DOHH2 (cell line): ENCODE measurements at regions not wholly inside any gene's neighbourhood (a gene's known extent, or its start where the extent isn't known, plus 50 kb on each side); places are given as distances from the start of the nearest gene placed in this dataset.
"Not testable (repeated sequence)": the region's sequence is repeated elsewhere in the genome, so short reads cannot be mapped to it uniquely, and the experiment has no call there.

Source experiments
- H3F3A ChIP-seq: fragments of 200-600 bp; sonication (generic), shearing (Covaris generic); 2 replicates; pipeline ENCODE4 v1.6.0; 2016; ENCODE audit warnings: antibody characterized with exemption, mild to moderate bottlenecking; ENCODE audit not compliant: control insufficient read depth, insufficient read depth
- H3K27ac ChIP-seq: fragments of 200-600 bp; sonication (generic); 2 replicates; pipeline ENCODE4 v1.5.1; 2014; ENCODE audit warnings: low read depth, mild to moderate bottlenecking, low read length, moderate library complexity
- H3K27me3 ChIP-seq: fragments of 200-600 bp; sonication (generic); 2 replicates; pipeline ENCODE4 v1.6.1; 2014; ENCODE audit warnings: mild to moderate bottlenecking, low read length, mixed read lengths; ENCODE audit not compliant: control insufficient read depth
- H3K36me3 ChIP-seq: fragments of 200-600 bp; sonication (generic); 2 replicates; pipeline ENCODE4 v1.6.1; 2014; ENCODE audit warnings: mild to moderate bottlenecking, low read length, moderate library complexity, mixed read lengths; ENCODE audit not compliant: control insufficient read depth
- H3K4me1 ChIP-seq: fragments of 200-600 bp; sonication (generic); 2 replicates; pipeline ENCODE4 v1.6.1; 2014; ENCODE audit warnings: mild to moderate bottlenecking, low read length, mixed read lengths; ENCODE audit not compliant: control insufficient read depth
- H3K4me2 ChIP-seq: fragments of 200-600 bp; sonication (generic); 2 replicates; pipeline ENCODE4 v1.6.0; 2014; ENCODE audit warnings: mild to moderate bottlenecking, low read length, moderate library complexity
- H3K4me3 ChIP-seq: fragments of 200-600 bp; sonication (generic); 2 replicates; pipeline ENCODE4 v1.5.1; 2014; ENCODE audit warnings: mild to moderate bottlenecking, low read length, mixed read lengths
- H3K79me2 ChIP-seq: fragments of 200-600 bp; sonication (generic); 2 replicates; pipeline ENCODE4 v1.6.1; 2014; ENCODE audit warnings: mild to moderate bottlenecking, low read length, mixed read lengths; ENCODE audit not compliant: control insufficient read depth
- H3K9me2 ChIP-seq: fragments of 200-600 bp; sonication (generic); replicated peaks from 2 replicates; pipeline ENCODE4 v1.6.1; 2014; ENCODE audit warnings: mild to moderate bottlenecking, low read length, mixed read lengths; ENCODE audit not compliant: control insufficient read depth
- H3K9me3 ChIP-seq: fragments of 200-600 bp; sonication (generic); 2 replicates; pipeline ENCODE4 v1.6.1; 2014; ENCODE audit warnings: antibody characterized with exemption, low read length, mixed read lengths; ENCODE audit not compliant: control insufficient read depth, insufficient read depth
- H4K20me1 ChIP-seq: fragments of 200-600 bp; sonication (generic); 2 replicates; pipeline ENCODE4 v1.6.0; 2014; ENCODE audit warnings: low read depth, mild to moderate bottlenecking, antibody characterized with exemption, low read length, moderate library complexity; ENCODE audit not compliant: control insufficient read depth, insufficient read depth
- EZH2phosphoT487 ChIP-seq: fragments of 200-600 bp; sonication (generic); IDR thresholded peaks from 2 replicates; pipeline ENCODE4 v1.6.1; 2017; ENCODE audit warnings: borderline replicate concordance, mild to moderate bottlenecking, antibody characterized with exemption, low read length, moderate library complexity, mixed read lengths
- TF ChIP-seq, protein P1 (sequence below): fragments of 200-600 bp; sonication (generic); IDR thresholded peaks from one replicate; pipeline ENCODE4 v1.5.1; 2014; ENCODE audit warnings: antibody characterized with exemption, mild to moderate bottlenecking, low read depth, low read length; ENCODE audit not compliant: poor library complexity, severe bottlenecking

DNA sequence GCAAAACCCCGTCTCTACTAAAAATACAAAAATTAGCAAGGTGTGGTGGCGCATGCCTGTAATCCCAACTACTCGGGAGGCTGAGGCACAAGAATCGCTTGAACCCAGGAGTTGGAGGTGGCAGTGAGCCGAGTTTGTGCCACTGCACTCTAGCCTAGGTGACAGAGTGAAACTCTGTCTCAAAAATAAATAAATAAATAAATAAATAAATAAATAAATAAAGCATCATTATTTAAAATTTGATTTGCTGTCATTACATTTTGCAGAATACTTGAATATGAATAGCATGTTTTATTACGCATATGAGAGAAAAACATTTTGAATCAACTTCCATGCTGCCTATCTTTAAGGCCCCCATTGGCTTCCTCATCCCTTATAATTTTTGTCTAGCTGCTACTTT is 53.4 kb upstream of the MED14 start:
- not testable (repeated sequence) for H3K9me3 ChIP-seq, H3K36me3 ChIP-seq, H3K27ac ChIP-seq, H3K79me2 ChIP-seq, H3K4me2 ChIP-seq, H3K4me1 ChIP-seq, H3F3A ChIP-seq, H3K27me3 ChIP-seq, H3K9me2 ChIP-seq, H3K4me3 ChIP-seq, H4K20me1 ChIP-seq

DNA sequence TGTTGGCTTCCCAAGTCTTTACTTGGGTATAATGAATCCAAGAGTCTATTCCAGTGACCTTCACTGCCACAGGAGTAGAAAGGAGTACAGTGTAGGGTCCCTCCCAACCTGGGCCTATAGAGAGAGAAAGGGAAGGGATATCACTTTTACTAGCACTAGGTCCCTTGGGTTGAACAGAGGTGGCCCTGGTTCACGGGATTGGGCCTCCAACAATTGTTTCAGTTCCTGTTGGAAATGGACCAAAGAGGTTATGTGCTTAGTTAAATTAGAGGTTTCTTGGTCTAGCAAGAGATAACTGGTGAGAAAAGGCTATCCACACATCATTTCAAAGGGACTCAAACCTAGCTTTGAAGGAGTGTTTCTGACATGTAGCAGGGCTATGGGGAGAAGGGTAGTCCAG is 57.1 kb upstream of the MED14 start:
- Histone ChIP-seq H4K20me1 (no peaks in the 10 kb centered on the region), H3K9me3 (no peaks in the 10 kb centered on the region), H3K4me2 (no peak overlapping the region), H3K79me2 (no peaks in the 10 kb centered on the region), H3K9me2 (no peaks in the 10 kb centered on the region), H3K27me3 (no peaks in the 10 kb centered on the region), H3K4me1 (no peaks in the 10 kb centered on the region), H3K27ac (no peak overlapping the region), H3K4me3 (no peak overlapping the region), H3F3A (no peaks in the 10 kb centered on the region), H3K36me3 (no peaks in the 10 kb centered on the region)
- TF ChIP-seq EZH2phosphoT487, result no peak
- TF ChIP-seq, protein P1, sequence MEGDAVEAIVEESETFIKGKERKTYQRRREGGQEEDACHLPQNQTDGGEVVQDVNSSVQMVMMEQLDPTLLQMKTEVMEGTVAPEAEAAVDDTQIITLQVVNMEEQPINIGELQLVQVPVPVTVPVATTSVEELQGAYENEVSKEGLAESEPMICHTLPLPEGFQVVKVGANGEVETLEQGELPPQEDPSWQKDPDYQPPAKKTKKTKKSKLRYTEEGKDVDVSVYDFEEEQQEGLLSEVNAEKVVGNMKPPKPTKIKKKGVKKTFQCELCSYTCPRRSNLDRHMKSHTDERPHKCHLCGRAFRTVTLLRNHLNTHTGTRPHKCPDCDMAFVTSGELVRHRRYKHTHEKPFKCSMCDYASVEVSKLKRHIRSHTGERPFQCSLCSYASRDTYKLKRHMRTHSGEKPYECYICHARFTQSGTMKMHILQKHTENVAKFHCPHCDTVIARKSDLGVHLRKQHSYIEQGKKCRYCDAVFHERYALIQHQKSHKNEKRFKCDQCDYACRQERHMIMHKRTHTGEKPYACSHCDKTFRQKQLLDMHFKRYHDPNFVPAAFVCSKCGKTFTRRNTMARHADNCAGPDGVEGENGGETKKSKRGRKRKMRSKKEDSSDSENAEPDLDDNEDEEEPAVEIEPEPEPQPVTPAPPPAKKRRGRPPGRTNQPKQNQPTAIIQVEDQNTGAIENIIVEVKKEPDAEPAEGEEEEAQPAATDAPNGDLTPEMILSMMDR, result no peak

DNA sequence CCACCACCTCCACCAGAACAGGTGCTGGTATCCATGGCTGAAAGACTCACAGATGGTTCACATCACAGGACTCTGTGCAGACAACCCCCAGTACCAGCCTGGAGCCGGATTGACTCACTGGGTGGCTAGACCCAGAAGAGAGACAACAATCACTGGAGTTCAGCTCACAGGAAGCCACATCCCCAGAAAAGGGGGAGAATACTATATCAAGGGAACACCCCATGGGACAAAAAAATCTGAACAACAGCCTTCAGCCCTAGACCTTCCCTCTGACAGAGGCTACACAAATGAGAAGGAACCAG is 59.4 kb upstream of the MED14 start:
- H3K27me3 ChIP-seq, H3F3A ChIP-seq: not testable (repeated sequence)

DNA sequence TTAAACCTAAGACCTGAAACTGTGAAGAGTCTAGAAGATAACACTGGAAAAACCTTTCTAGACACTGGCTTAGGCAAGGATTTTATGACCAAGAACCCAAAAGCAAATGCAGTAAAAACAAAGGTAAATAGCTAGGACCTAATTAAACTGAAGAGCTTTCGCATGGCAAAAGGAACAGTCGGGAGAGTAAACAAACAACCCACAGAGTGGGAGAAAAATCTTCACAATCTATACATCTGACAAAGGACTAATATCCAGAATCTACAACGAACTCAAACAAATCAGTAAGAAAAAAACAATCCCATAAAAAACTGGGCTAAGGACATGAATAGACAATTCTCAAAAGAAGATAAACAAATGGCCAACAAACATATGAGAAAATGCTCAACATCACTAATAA is 64.4 kb upstream of the MED14 start:
- H3K4me3 ChIP-seq, H3F3A ChIP-seq, H3K9me2 ChIP-seq, H3K4me2 ChIP-seq, H4K20me1 ChIP-seq, H3K9me3 ChIP-seq, H3K36me3 ChIP-seq, H3K27me3 ChIP-seq, H3K27ac ChIP-seq, H3K79me2 ChIP-seq, H3K4me1 ChIP-seq: not testable (repeated sequence)

More for the DNA sequence above, 59.4 kb upstream of the MED14 start:
- H3K4me2 ChIP-seq, H3K4me1 ChIP-seq, H3K27ac ChIP-seq, H3K4me3 ChIP-seq, H3K9me2 ChIP-seq, H3K9me3 ChIP-seq, H3K36me3 ChIP-seq, H4K20me1 ChIP-seq, H3K79me2 ChIP-seq: not testable (repeated sequence)

DNA sequence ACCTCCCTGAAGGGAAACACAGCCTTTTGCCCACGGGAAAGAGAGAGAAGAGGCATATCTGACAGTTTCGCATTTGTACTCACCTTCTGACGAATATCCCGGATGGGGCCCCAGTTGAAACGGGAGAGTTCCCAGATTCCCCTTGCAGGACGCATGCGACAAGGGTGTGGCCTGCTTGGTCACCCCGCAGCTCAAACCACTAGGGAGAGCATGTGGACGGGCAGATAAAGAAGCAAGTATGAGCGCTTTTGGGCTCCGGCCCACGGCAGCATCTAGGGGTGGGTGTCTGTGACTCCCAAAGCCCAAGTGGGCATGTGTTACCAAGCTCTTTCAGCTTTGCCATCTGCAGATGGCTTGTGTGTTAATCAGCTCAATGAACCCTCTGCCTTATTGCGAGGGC is 70.1 kb upstream of the MED14 start:
- H3K27ac ChIP-seq, result no peak overlapping the region
- no peaks in the 10 kb centered on the region for H3K4me1 ChIP-seq
- no peaks in the 10 kb centered on the region for H3K79me2 ChIP-seq
- no peaks in the 10 kb centered on the region for H3K27me3 ChIP-seq
- no peaks in the 10 kb centered on the region for H3F3A ChIP-seq
- TF ChIP-seq, protein P1, result no peak
- no peak for TF ChIP-seq EZH2phosphoT487
- H3K4me2 ChIP-seq, result no peak overlapping the region
- no peaks in the 10 kb centered on the region for H3K9me2 ChIP-seq
- no peaks in the 10 kb centered on the region for H4K20me1 ChIP-seq
- H3K4me3 ChIP-seq, result no peak overlapping the region
- H3K9me3 ChIP-seq, result no peaks in the 10 kb centered on the region
- no peaks in the 10 kb centered on the region for H3K36me3 ChIP-seq
